ENCODE measurements at regions not wholly inside any gene's neighbourhood (a gene's known extent, or its start where the extent isn't known, plus 50 kb on each side); places are given as distances from the start of the nearest gene placed in this dataset.

- no peak for DNase-seq
Measured at GRCh38 chr21:40901691-40902090, 54.7 kb upstream of the DSCAM start.

GRCh38 chr21:40902299-40902698 is 55.3 kb upstream of the DSCAM start:
- DNase-seq, result no peak

- DNase-seq, result no peak
Measured at GRCh38 chr21:40902993-40903392, 56.0 kb upstream of the DSCAM start.

- DNase-seq, result no peak
Measured at GRCh38 chr21:40905251-40905650, 58.3 kb upstream of the DSCAM start.

GRCh38 chr21:40912375-40912774 is 65.4 kb upstream of the DSCAM start:
- no peak for DNase-seq

GRCh38 chr21:40915114-40915513 is 68.2 kb upstream of the DSCAM start:
- no peak for DNase-seq

- DNase-seq, result no peak
Measured at GRCh38 chr21:40923407-40923806, 76.4 kb upstream of the DSCAM start.

GRCh38 chr21:40923901-40924300 is 76.9 kb upstream of the DSCAM start:
- DNase-seq, result no peak

GRCh38 chr21:40924641-40925040 is 77.7 kb upstream of the DSCAM start:
- no peak for DNase-seq

- no peak for DNase-seq
Measured at GRCh38 chr21:40926238-40926637, 79.3 kb upstream of the DSCAM start.

- no peak for DNase-seq
Measured at GRCh38 chr21:40929833-40930232, 82.9 kb upstream of the DSCAM start.

GRCh38 chr21:40931197-40931596 is 84.2 kb upstream of the DSCAM start:
- DNase-seq, result no peak

- no peak for DNase-seq
Measured at GRCh38 chr21:40936178-40936577, 89.2 kb upstream of the DSCAM start.

- DNase-seq, result no peak
Measured at GRCh38 chr21:40936771-40937261, 89.9 kb upstream of the DSCAM start.

GRCh38 chr21:40938078-40938477 is 91.1 kb upstream of the DSCAM start:
- no peak for DNase-seq

GRCh38 chr21:40938611-40939010 is 91.7 kb upstream of the DSCAM start:
- DNase-seq, result no peak

GRCh38 chr21:40947713-40948112 is 100.8 kb upstream of the DSCAM start:
- DNase-seq, result no peak

GRCh38 chr21:40950970-40951369 is 104.0 kb upstream of the DSCAM start:
- no peak for DNase-seq

GRCh38 chr21:40952551-40953323 is 105.8 kb upstream of the DSCAM start:
- DNase-seq, result no peak

GRCh38 chr21:40964691-40965090 is 117.7 kb upstream of the DSCAM start:
- DNase-seq, result no peak

- DNase-seq, result no peak
Measured at GRCh38 chr21:40967771-40968170, 120.8 kb upstream of the DSCAM start.

GRCh38 chr21:40972151-40972550 is 125.2 kb upstream of the DSCAM start:
- no peak for DNase-seq

- no peak for DNase-seq
Measured at GRCh38 chr21:40976198-40977109, 129.5 kb upstream of the DSCAM start.

GRCh38 chr21:40985370-40985769 is 138.4 kb upstream of the DSCAM start:
- DNase-seq, result peak; percentile 75
